ENCODE measurements at regions not wholly inside any gene's neighbourhood (a gene's known extent, or its start where the extent isn't known, plus 50 kb on each side); places are given as distances from the start of the nearest gene placed in this dataset.

DNA sequence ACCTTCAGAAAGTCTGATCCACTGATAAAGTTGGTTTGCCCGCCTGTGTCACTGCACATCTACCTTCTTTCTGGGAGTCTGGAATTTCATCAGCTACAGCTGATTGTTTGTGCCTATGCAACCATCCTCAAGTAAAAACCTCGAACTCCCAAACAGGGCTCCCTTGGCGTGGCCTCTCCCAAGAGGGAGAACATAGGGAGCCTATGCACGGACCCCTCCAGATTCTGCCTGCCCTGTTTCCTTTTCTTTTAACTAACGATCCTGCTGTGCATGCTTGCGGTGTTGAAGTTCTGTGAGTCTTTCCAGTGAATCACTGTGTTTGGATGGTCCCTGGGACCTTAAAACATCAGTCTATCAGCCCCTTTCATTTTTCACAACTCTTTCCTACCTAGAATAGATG is 226.9 kb upstream of the SEMA3D start:
- no peaks in the 10 kb centered on the region for H3K4me1 ChIP-seq
- H3K36me3 ChIP-seq = no peaks in the 10 kb centered on the region
- no peak for TF ChIP-seq POLR2AphosphoS5 (IDR thresholded peaks at IDR 0.05)
- no peak for TF ChIP-seq CTCF (IDR thresholded peaks at IDR 0.05)
- TF ChIP-seq POLR2A (IDR thresholded peaks at IDR 0.05) = no peak
- intact Hi-C loops (cut with DNase I; ENCODE audit: low total_unique reads) = no loop called here
- H3K27me3 ChIP-seq = no peaks in the 10 kb centered on the region
- no peaks in the 10 kb centered on the region for H3K9me3 ChIP-seq
- no peak for DNase-seq (ENCODE audit: low spot score in 2 of 2)
- H3K4me3 ChIP-seq = no peak overlapping the region
- no peak overlapping the region for H3K27ac ChIP-seq

GRCh38 chr7:85412912-85413311 is 226.1 kb upstream of the SEMA3D start:
- no peaks in the 10 kb centered on the region for H3K27me3 ChIP-seq
- no peaks in the 10 kb centered on the region for H3K9me3 ChIP-seq
- no peak overlapping the region for H3K4me3 ChIP-seq
- TF ChIP-seq POLR2AphosphoS5 (IDR thresholded peaks at IDR 0.05) (no peak), POLR2A (IDR thresholded peaks at IDR 0.05) (no peak), CTCF (IDR thresholded peaks at IDR 0.05) (no peak)
- H3K36me3 ChIP-seq = no peaks in the 10 kb centered on the region
- DNase-seq (ENCODE audit: low spot score in 2 of 2) = no peak
- no peak overlapping the region for H3K27ac ChIP-seq
- no peaks in the 10 kb centered on the region for H3K4me1 ChIP-seq
- intact Hi-C loops (cut with DNase I; ENCODE audit: low total_unique reads) = no loop called here

- Histone ChIP-seq H3K4me1 (no peaks in the 10 kb centered on the region), H3K27ac (no peak overlapping the region), H3K36me3 (no peaks in the 10 kb centered on the region), H3K9me3 (no peaks in the 10 kb centered on the region), H3K4me3 (no peak overlapping the region), H3K27me3 (no peaks in the 10 kb centered on the region)
- no peak for DNase-seq (ENCODE audit: low spot score in 2 of 2)
- TF ChIP-seq POLR2A (IDR thresholded peaks at IDR 0.05) (no peak), POLR2AphosphoS5 (IDR thresholded peaks at IDR 0.05) (no peak)
- intact Hi-C loops (cut with DNase I; ENCODE audit: low total_unique reads) = no loop called here
These were observed 220.5 kb upstream of the SEMA3D start for GRCh38 chr7:85407391-85407790.

DNA sequence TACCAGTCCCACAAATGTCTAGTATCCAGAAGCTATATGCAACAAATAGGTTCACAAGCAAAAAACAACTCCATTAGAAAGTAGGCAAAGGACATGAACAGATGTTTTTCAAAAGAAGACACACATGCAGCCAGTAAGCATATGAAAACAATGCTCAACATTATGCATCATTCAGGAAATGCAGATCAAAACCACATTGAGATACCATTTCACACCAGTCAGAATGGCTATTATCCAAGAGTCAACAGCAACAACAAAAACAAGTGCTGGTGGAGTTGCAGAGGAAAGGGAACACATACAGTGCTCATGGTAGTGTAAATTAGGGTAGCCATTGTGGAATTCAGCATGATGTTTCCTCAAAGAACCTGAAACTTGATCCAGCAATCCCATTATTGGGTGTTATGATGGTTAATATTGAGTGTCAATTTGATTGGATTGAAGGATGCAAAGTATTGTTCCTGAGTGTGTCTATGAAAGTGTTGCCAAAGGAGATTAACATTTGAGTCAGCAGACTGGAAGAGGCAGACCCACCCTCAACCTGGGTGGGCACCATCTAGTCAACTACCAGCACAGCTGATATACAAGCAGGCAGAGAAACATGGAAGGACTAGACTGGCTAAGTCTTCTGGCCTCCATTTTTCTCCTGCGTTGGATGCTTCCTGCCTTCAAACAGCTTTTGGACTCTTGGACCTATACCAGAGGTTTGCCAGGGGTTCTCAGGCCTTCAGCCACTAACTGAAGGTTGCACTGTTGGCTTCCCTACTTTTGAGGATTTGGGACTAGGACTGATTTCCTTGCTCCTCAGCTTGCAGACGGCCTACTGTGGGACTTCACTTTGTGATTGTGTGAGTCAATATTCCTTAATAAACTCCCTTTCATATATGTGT is 218.4 kb upstream of the SEMA3D start:
- intact Hi-C loops (cut with DNase I; ENCODE audit: low total_unique reads) = no loop called here
- Histone ChIP-seq H3K27ac (no peak overlapping the region), H3K27me3 (no peaks in the 10 kb centered on the region), H3K4me1 (no peaks in the 10 kb centered on the region), H3K36me3 (no peaks in the 10 kb centered on the region), H3K9me3 (no peaks in the 10 kb centered on the region), H3K4me3 (no peak overlapping the region)
- TF ChIP-seq POLR2A (IDR thresholded peaks at IDR 0.05) = no peak
- TF ChIP-seq POLR2AphosphoS5 (IDR thresholded peaks at IDR 0.05) = no peak
- TF ChIP-seq CTCF (IDR thresholded peaks at IDR 0.05) = no peak
- DNase-seq (ENCODE audit: low spot score in 2 of 2) = no peak

DNA sequence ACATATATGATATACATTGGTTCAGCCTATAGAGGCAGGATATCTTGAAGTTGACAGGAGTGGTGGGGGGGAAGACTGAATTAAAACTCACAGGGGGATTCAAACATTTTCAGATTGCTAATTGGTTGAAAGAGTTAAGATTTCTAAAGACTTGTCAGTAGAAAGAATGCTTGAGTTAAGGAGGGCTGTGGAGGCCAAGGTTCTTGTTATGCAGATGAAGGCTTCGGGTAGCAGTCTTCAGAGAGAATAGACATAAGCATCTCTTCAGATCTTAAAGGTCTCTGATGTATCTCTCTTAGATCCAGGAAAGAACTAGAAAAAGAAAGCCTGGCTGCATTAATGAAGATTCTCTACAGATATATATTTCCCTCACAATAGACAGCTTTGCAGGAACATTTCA is 209.8 kb upstream of the SEMA3D start:
- Histone ChIP-seq H3K4me3 (no peak overlapping the region), H3K9me3 (no peaks in the 10 kb centered on the region), H3K36me3 (no peaks in the 10 kb centered on the region), H3K27me3 (no peaks in the 10 kb centered on the region), H3K27ac (no peak overlapping the region), H3K4me1 (no peaks in the 10 kb centered on the region)
- DNase-seq (ENCODE audit: low spot score in 2 of 2) = no peak
- intact Hi-C loops (cut with DNase I; ENCODE audit: low total_unique reads) = no loop called here
- TF ChIP-seq POLR2AphosphoS5 (IDR thresholded peaks at IDR 0.05) = no peak
- TF ChIP-seq POLR2A (IDR thresholded peaks at IDR 0.05) = no peak
- no peak for TF ChIP-seq CTCF (IDR thresholded peaks at IDR 0.05)

Measured in breast epithelium (tissue), 4 donors.